ENCODE measurements at regions not wholly inside any gene's neighbourhood (a gene's known extent, or its start where the extent isn't known, plus 50 kb on each side); places are given as distances from the start of the nearest gene placed in this dataset.
"Not testable (repeated sequence)": the region's sequence is repeated elsewhere in the genome, so short reads cannot be mapped to it uniquely, and the experiment has no call there.

DNA sequence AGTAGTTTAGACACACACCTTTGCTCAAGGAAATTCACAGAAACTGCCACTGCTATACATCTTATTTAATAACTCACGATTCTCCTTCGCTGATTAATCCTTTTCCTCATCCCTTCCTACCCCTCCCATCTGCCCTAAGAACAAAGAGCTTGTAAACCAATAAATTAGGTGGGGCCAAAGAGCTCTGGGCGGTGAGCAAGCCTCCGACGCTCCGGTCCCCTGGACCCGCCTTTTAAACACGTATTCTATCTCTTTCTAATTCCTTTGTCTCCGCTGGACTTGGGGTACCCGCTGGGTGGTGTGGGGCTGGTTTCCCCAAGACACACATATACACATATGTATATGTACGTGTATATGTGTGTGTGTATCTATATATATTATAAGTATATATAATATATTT lies 803.2 kb upstream of the CA10 start:
- TF ChIP-seq, protein P1, sequence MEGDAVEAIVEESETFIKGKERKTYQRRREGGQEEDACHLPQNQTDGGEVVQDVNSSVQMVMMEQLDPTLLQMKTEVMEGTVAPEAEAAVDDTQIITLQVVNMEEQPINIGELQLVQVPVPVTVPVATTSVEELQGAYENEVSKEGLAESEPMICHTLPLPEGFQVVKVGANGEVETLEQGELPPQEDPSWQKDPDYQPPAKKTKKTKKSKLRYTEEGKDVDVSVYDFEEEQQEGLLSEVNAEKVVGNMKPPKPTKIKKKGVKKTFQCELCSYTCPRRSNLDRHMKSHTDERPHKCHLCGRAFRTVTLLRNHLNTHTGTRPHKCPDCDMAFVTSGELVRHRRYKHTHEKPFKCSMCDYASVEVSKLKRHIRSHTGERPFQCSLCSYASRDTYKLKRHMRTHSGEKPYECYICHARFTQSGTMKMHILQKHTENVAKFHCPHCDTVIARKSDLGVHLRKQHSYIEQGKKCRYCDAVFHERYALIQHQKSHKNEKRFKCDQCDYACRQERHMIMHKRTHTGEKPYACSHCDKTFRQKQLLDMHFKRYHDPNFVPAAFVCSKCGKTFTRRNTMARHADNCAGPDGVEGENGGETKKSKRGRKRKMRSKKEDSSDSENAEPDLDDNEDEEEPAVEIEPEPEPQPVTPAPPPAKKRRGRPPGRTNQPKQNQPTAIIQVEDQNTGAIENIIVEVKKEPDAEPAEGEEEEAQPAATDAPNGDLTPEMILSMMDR (IDR thresholded peaks at IDR 0.05; ENCODE audit: low read depth, low read length) = not testable (repeated sequence)
- TF ChIP-seq EZH2phosphoT487 (IDR thresholded peaks at IDR 0.05; ENCODE audit: low read depth) = not testable (repeated sequence)
